Ecto neural progenitor cell (in vitro differentiated cells): ENCODE measurements at regions not wholly inside any gene's neighbourhood (a gene's known extent, or its start where the extent isn't known, plus 50 kb on each side); places are given as distances from the start of the nearest gene placed in this dataset.

Source experiments
- DNase-seq: peaks from one replicate; pipeline ENCODE4 v3.0.0-alpha.2; 2018; ENCODE audit warnings: low spot score

DNA sequence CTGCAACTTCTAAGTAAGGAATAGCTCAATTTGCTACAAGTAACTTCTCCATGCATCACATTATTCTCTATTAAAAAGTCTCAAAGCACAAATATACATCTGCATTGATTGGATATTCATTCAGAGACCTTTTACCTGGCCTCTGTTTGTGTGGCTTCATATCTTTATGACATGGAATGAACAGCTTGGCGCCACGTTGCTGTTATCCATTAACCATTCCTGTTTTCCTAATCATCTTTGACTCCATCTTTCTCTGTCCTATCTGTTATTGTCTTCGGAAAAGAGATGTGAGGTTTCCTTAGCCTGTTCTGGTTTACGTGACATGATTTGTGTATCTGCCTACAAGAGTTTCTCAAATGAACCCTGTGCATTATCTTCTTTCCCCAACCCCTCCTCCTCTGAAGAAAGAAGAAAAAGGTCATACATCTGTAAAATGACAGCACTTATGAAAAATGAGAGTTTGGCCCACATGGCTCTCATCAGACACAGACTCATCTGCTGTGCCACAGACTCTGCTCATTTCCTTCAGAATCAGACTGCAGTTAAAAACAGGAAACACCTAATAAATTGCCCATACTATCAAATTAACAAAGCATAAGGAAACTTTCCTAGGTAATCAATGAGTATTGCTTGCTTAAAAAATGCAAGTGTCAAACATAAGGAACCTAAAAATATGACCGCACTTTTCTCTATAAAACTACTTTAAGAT is 347.6 kb upstream of the FAM241A start:
- no peak for DNase-seq

DNA sequence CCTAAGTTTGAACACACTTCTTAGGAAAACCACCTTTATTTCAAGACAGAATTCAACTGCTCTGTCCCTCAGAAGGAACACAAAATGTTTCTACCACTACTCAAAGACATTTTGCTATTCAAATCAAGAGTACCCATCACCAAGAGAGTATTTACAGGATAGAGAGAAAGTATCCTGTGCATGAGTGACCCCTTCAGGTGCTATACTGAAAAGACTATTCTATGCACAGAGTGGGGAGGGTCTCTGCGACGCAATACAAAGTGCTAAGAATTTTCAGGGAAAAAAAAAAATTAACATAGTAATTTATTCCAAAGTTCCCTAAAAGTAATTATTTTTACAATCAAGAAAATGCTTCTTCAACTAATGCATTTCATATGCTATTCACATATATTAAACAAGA is 346.4 kb upstream of the FAM241A start:
- no peak for DNase-seq

DNA sequence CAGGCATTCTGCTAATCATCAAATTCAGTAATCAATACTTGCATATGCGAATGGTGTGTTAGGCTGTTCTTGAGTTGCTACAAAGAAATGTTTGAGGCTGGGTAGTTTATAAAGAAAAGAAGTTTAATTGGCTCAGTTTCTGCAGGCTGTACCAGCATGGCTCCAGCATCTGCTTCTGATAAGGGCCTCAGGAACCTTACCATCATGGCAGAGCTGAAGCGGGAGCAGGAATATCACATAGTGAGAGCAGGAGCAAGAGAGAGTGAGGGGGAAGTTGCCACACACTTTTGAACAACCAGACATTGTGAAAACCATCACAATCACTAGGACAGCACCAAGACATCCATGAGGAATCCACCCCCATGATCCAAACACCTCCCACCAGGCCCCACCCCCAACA is 344.7 kb upstream of the FAM241A start:
- no peak for DNase-seq

DNA sequence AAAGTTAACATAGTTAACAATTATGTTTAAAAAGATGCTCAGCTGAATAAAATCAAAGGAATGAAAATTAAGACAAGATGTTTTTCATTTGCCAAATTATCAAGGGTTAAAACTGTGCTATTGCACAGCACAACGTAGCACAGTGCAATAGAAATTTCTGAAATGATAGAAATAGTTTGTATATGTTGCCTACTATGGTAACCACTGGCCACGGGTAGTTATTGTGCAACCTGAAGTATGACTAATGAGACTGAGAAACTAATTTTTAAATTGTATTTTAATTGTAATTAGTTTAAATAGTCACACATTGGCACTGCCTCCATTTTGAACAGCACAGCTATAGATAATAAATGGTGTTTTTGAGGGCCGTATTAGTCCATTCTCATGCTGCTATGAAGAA is 343.1 kb upstream of the FAM241A start:
- DNase-seq = no peak

DNA sequence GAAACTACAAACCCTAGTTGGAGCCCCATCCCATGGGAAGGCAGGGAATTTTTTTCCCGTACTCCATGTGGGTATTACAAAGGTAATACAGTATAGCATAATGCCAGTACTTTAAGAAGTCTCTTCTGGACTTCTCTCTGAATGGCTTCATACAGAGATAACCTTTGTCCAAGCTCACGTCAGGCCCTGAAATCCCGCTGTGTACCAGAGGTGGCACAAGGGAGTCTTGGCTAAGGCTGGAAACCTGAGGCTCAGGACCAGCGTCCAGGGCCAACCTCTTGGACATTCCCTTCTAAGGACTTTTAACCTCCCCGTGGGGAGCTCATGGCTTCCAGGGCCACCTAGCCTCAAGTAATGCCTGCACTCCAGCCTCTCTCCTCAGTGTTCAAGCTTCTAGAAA is 338.9 kb upstream of the FAM241A start:
- DNase-seq = peak; percentile 55

DNA sequence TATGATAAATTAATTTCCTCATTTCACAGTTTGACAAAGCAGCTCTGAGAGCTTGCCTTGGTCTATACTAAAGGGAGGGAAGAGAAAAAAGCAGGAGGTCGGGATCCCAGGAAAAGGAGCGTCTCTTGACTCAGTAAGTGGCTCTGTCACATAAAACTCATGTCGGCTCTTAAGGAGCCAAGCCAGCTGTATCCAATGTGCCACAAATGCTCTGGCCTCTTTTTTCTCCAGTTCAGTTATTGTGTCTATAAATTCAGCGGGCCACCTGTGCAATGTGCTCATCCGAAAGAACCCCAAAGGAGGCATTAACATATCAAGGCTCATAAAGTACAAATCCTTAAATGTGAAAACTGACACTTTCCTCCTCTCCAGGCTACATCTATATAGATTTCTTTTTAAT is 337.7 kb upstream of the FAM241A start:
- no peak for DNase-seq

DNA sequence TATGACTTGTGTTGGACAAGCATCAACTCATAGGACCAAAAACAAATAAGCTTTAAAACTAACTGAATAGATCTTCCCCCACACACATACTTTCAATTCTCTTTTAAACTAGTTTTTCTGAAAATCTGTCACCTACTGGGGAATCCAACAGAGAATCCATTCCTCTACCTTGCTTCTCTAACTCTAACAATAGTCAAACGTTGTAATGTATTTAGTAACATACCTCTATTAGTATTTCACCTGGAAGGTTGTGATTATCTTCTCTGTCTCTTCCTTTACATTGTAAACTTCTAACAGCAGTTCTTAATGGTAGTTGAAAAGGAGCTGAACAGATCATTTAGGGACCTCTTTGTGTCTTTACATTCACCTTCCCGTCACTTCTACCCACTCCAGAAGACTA is 337.1 kb upstream of the FAM241A start:
- no peak for DNase-seq

DNA sequence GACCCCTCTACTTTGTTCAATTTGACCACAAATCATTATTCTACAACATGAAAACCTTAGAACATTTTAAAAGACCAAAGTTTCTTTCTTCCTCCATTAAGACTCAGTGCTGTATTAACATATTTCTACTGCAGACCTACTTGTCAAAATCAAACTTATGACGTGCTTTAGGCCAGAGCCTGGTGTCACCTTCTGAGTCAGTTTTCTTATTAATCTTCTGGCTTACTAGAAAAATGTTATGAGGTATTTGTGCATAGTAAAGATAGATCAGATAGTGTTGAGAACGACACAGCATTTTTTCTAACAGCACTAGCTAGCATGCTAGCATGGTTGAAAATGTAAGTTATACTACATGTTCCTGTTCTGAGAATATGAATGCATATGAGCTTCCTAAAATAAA is 333.6 kb upstream of the FAM241A start:
- DNase-seq = no peak

DNA sequence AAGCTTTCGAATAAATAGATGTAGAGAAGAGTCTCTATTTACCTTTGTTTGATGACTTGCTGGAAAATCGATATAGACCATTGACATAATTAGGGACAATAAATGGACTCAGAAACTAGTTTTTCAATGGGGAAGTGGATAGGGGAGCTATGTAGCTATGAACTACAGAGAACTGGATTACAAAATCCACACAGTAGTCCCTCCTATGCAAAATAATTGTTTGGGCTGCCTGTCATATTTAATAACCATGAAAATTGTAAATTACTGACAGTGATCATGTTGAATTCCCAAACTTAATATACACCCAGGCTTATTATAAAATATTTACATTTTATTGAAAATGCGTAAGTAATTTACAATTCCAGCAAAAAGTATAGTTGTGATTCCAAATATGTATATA is 333.1 kb upstream of the FAM241A start:
- no peak for DNase-seq

DNA sequence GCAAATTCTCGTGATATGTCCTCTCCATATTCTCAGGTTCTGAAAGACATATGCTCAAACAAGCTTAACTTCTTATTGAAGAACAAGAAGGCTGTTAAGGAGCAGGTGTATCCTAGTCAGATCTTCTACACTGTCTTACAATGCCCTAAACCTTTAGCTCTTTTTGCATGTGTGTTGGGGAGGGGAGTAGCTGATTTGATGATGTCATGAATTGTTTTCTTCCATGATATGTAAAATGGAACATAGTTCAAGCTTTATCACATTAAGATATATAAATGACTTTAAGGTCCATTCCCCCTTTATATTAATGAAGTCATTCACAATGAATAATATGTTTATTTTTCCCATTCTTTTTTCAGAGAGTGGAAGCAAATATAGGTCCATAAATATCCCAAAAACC is 332.5 kb upstream of the FAM241A start:
- DNase-seq = no peak

DNA sequence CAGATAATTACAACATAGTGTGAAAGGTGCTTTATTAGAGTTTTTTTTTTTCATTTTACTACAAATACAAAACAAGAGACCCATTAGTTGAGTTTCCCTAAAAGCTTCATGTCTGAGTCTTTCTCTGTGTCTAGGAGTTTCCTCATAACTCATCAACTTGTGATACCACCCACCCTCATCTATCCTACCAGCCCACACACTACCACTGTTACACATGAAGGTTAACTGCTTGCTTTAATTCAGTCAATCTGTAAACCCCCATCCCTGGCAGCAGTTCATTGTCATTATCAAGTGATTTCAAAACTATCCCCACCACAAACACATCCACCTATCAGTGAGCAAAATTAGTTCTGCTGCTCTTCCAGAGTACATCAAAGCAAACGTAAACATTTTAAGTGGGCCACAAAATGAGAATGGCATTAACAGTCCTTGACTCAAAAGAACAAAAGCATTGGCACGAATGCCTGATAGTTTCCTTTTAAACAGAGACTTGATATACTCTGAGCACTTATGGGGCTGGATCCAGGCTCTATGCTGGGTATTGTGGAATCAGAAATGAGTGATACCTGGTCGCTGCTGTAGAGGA is 331.6 kb upstream of the FAM241A start:
- DNase-seq = no peak

DNA sequence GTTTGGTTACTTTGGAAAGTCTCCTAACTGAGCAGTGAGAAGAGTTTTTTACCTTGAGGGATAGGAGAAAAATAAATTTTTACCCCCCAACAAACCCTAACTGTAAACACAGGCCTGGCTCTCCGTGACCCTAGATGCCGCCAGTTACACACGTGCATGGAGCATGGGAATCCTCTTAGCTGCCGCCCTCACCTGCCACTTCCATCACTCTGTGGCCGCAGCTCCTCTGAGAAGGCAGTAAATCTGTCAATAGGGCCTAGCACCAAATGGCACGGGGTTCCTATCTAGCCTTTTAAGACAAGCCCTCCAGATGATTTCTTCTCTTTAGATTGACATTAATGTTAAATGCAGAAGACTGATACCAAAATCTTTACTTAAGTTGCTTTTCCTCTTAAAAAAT is 330.3 kb upstream of the FAM241A start:
- no peak for DNase-seq

DNA sequence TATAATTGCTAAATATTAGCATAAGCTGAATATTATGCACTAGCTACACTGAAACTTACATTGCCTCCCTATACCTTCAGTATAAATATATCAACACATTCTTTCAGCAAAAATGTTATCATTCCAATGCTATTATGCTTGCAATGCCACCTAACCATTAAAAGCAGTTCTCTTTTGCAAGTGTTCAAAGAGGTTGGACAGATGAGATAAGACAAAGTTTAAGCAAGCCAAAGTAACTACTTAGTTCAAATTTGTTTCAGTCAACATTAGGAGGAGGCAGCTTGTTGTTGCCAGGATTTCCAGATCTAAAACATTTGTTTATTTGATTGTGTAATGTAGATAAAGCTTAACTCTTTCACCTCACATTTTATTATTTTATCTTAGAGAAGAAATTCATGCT is 323.9 kb upstream of the FAM241A start:
- DNase-seq = no peak

DNA sequence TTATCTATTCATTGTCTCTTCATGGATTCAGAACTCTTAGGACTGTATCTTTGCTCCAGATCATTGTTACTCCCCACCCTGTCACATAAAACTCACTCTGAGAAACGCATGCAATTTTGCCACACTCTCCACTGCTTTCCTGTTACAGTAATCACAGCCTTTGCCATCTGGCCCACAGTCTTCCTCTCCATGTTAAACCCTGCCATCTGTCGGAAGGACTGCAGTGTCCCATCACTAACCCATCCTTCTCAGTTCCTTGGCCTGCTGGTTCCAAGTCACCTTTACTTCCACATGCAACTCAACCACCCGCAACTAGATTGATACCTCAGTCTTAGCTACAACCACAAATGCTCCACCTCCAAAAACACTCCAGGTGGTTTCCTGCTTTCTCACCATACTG is 308.7 kb upstream of the FAM241A start:
- no peak for DNase-seq

DNA sequence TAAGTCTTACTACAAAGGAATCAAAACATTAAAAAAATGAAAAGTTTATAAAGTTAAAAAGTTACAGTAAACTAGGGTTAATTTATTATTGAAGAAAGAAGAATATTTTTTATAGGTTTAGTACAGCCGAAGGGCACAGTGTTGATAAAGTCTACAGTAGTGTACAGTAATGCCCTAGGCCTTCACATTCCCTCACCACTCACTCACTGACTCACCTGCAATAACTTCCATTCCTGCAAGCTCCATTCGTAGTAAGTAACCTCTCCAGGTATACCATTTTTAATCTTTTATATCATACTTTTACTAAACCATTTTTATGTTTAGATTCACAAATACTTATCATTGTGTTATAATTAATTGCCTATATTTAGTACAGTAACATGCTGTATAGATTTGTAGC is 307.5 kb upstream of the FAM241A start:
- no peak for DNase-seq

DNA sequence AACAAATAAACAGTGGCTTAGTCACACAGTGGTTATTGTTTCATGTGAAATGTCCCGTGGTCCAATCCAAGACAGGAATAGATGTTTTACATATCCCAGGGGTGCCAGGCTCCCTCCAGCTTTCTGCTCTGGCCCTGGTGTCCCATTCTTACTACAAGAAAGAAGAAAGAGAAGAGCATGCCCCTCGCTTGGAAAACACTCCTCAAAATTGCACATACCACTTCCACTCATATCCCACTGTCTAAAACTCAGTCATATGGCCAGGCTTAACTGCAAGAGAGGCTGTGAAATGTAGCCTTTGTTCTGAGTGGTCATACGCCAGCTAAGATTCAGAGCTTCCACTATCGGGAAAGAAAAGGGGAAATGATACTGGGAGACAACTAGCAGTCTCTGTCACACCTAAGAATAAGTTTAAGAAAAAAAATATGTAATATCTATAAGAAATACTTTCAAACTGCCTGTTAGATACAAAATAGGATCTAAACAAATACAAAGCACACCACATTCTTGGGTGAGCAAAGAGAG is 306.8 kb upstream of the FAM241A start:
- DNase-seq = no peak

DNA sequence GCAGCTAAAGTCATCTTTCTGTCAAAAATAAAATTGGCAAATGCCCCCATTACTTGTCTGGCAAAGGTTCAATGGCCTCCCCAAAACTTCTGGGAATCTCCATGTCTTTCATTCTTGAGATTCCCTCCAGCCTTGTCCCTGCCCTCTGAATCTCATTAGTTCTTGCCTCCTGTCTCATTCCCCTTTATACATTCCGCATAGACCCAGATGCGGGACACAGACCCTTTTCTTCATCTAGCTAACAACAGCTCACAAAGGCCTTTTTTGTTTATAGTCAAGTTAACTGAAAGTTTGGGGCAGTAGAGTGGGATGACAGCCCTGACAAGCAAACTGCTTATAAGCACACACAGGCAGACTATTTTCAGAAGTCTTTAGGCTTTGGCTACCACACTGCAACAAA is 306.1 kb upstream of the FAM241A start:
- DNase-seq = no peak

DNA sequence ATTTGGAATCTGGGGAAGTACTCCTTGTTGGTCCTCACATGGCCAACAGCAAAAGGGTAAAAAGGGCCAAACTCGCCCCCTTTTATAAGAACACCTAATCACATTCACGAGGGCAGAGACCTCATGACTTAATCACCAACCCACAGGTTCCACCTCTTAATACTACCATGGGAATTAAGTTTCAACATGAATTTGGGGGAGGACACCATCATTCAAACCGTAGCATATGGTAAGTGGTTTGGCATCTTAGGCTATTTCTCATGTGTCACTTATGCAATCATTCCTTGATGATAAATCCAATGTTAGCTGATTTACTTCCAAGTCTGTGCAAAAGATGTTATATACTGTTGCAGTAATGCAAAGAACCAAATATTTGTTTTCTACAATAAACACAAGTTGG is 302.9 kb upstream of the FAM241A start:
- DNase-seq = no peak

DNA sequence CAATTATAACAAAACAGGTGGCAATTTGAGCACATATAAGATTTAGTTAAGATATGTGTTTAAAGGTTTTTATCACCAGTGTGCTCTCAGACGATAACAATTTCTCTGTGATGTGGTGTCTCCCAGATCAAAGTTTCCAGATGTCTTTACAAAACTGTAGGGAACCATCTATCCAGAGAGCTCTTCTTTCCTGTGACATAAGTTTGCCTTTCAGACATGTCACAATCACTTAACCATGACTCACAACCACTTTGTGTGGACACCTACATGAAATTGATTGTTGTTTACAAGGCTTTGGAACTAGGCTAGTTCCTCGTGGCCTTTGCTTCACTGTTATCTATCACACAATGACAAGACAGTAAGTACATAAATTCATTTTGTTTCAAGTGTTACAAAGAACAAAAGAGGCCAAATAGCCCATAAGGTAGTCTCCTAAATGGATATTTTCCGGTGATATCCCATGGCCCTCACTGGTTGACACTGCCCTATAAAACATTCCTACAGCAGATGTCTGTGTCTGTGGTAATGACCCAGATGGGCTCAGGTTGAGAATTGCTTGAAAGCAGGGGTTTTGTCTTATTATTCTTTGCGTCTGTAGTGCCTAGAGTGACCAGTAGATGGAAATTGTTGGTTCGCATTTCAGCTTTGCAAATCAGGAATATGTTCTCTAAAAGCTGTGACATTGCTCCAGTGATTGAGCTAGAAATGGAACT is 297.8 kb upstream of the FAM241A start:
- DNase-seq = no peak

DNA sequence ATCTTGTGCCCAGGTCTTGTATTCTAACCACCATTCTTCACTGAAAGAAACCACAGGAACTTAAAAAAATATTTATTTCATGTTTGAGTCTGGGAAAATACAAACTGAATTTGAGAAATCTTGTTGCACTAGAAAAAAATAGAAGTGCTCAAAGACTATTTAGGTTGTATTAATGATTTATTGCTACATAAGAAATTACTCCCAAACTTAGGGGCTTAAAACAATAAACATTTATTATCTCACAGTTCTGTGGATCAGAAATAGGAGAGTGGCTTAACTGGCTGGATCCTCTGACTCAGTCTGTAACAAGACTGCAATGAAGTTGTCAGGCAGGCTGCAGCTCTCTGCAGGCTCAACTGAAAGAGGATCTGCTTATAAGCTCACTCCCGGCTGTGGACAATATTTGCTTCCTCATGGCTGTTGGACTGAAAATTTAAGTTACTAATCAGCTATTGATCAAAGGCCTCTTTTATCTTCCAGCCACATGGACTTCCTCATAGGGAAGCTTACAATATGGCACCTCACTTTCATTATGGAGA is 295.4 kb upstream of the FAM241A start:
- DNase-seq = no peak

DNA sequence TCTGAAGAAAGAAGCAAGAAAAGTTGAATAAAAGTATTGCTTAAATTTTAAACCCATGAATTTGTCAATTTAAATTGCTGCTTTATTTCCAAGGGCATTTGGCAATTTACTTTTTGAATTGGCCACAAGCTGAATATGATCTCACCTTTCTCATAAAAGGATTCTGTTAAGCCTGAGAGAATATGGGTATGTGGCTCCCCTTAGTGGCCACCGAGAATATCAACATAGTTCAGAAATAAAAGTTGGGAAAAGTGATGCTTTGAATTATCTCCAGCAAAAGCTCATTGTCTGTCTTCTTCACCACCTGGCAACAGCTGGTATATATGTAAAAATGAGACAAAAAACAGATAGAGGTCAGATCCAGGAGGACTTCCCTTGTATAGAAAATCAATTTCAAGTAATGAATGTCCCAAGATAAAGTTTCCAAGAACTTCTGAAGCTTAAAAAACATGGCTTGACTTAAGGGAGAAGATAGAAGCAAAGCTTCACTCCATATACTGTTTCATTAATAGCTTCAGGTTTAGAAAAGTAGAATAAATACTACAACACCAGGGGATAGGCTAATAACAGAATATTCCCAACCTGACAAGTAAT is 290.7 kb upstream of the FAM241A start:
- DNase-seq = no peak

DNA sequence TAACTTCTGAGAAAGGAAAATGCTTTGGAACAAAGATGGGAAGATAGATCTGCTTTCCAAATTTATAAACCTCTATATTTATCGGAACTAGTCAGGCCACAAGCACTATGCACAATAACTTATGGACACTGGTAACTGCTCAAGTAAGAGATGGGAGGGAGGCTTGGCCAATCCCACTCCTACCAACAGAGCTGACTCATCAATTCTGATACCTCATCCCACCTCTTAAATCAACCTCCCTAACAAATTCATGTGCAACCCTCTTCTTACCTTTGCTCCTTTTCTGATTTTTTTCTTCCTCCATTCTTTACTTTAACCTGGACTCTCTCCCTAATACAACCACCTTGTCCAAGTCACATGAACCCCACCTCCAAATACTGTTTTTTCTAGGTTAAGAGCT is 289.9 kb upstream of the FAM241A start:
- DNase-seq = no peak

DNA sequence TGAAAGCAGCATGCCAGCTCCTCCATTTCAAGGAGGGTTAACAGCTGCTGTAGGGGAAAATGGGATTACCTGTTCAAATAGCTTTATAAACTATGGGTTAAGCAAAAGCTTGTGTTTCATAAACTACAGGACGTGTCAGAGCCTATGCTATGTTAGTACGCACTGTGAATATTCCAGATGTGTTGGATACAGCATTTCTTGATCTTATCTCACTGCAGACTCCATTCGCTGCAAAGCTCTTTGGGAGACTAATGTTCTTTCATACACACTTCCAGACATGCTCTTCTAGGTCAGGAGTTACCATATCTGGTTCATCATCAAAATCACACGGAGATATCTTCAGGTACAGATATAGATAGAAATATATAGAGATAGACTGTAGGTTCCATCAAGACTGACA is 281.2 kb upstream of the FAM241A start:
- no peak for DNase-seq
